GM21576 (cell line): ENCODE measurements at regions not wholly inside any gene's neighbourhood (a gene's known extent, or its start where the extent isn't known, plus 50 kb on each side); places are given as distances from the start of the nearest gene placed in this dataset.

Experiments
- ATAC-seq: cut with Tn5 transposase; IDR thresholded peaks from one replicate; pipeline ENCODE4 v1.9.1; 2021; ENCODE audit warnings: mild to moderate bottlenecking, moderate library complexity; ENCODE audit not compliant: unreplicated experiment

DNA sequence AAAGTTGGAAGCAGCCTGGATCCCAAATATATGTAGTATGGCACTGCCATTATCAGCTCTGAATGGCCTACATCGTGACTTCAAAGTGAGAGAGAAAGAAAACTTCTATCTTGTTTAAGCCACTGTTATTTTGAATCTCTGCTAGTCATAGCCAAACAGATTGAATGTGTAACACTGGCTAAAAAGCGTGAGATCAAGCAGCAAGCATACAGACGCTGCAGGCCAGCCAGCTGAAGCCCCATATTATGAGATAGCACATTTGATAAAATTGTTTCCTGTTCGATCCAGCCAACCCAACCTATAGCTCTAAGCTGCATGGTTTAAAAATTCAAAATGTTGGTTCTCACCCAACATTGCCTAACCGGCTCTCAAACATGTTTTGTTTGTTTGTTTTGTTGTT is 95.0 kb downstream of the DUSP6 start:
- ATAC-seq = no peak

- no peak for ATAC-seq
These were observed 96.2 kb downstream of the DUSP6 start for GRCh38 chr12:89256060-89256459.

- ATAC-seq = no peak
These were observed 98.8 kb downstream of the DUSP6 start for GRCh38 chr12:89253488-89253887.

GRCh38 chr12:89252284-89252683 is 100.0 kb downstream of the DUSP6 start:
- no peak for ATAC-seq

DNA sequence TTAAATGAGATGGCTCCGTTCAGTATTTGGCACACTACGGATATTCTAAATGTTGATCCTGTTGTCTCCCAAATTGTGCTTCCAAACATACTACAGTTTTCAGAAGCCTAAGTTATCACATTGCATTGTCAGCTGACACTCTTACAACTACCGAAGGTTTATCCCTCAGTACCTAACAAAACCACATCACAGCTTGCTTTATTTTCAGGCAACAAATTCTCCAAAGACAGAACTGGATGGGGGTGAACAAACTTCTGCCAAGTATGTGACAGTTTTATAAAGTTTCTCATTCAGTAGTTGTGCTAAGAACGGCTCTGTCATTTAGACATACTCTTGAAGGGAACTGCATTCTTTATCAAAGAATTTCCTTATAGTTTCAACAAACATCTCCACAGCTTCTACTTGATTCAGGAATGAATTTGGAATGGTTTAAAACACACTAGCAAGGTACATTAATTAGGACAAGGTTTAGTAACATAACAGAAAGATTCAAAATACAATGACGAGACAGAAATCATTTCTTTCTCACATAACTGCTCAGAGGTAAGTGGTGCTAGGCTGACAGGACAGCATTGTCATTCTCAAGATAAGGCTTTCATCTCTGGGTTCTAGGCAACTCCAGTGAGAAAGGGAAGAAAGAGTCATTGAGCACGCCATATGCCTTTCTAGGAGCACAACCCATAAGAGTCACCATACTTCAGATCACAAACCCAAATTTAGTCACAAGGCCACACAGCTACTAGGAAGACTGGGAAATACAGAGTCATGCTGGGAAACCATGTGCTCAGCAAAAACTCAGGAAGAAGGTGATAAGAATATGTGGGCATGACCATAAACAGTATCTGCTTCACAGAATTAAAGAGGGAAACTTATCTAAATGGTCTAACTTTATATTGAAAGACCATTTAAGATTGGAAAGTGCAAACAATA is 100.7 kb downstream of the DUSP6 start:
- no peak for ATAC-seq

DNA sequence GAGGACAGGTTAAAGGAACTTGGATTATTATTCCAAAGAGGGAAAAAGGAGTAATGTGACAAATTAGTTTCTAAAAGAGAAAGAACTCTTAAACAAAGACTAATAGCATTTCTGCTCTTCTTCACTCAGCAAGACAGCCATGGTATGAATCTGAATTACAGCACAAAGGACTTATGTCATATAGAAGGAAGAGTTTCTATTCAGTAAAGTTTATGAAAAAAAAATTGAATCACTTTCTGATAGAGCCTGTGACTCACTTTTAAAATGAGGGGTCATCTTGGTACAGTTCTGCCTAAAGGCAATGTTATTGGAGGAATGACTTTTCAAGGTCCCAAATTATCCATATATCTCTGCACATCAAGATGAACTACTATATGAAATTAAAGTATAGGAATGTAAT is 101.7 kb downstream of the DUSP6 start:
- no peak for ATAC-seq

DNA sequence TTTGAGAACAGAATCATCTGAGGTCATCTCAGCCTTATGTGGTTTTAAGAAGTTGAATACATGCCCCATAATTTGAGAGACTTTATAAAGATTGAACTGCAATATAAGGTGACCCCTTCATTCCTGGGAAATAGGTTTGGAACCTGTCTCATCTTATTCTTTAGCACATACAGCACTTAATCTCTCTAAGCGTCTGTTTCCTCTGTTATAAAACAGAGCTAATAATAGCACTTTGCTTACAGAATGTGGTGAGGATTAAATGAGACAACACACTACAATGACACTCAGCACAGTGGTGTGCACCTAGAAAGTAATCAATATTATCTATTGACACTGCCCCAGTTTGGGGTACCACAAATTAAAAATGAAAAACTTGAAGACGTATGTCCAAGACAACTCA is 102.1 kb downstream of the DUSP6 start:
- no peak for ATAC-seq

- ATAC-seq = no peak
These were observed 104.3 kb downstream of the DUSP6 start for GRCh38 chr12:89247967-89248366.

- ATAC-seq = no peak
These were observed 104.8 kb downstream of the DUSP6 start for GRCh38 chr12:89247541-89247942.

GRCh38 chr12:89245090-89245489 is 107.2 kb downstream of the DUSP6 start:
- no peak for ATAC-seq

GRCh38 chr12:89244536-89244935 is 107.8 kb downstream of the DUSP6 start:
- ATAC-seq = peak; percentile 52

DNA sequence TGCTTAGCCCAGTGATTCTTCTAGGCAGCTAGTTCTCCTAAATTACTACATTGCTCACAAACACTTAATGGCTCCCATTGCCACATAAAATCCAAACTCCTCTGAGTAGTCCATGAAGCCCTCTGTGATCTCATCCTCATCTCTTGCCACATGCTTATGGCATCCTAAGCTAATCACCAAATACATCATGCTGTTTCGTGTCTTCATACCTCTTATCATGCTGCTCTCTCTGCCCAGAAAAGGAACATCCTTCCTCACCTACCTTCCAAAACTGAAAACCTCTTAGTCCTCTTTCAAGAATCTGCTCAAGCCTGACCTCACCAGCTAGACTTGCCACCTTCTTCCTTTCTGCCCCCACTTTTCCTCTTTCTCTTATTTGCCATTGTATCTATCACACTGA is 108.5 kb downstream of the DUSP6 start:
- ATAC-seq = no peak

DNA sequence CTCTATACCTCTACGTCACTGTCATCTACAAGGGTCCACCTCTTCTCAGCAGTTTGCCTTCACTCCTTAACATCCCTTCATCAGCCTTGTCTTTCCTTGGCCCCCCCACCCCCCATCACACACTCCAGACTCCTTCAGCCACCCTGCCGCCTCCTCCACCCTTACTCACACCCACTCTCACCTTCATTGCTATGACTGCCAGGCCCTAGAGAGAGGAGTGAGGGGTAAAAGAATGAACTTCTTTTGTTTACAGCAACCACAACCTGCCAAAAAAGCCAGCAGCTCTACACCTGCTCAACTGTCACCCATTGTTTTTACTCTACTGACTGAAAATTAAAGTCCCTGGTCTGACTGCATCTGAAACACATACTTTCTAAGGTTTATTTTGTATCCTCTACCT is 112.8 kb downstream of the DUSP6 start:
- no peak for ATAC-seq

- no peak for ATAC-seq
These were observed 113.7 kb downstream of the DUSP6 start for GRCh38 chr12:89238593-89238992.

- no peak for ATAC-seq
These were observed 114.5 kb downstream of the DUSP6 start for GRCh38 chr12:89237763-89238162.

DNA sequence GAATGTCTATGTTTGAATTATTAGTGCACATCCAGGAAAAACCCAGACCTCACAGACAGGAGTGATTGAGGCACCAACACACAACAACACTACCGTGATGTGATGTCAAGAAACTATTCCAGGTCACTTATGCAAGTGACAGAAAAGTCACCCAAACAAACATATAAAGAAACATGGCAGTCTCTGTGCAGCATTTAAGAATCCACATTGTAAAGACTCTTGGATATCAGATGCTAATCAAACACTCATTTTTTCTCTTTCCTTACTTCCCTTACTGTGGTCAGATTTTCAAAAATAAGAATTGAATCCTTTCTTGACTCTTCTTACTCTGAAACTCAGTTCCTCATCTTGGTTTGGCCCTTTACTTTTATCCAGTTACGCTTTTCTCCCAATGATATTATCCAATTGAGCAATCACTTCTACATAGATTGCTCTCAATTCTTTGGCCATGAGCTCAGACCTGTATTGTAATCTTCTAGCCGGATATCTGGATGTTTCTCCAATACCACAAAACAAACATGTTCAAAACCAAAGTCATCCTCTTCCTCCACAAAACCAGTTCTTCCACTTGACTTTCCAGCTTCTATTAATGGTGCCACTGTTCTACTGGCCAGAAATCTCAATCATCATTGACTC is 115.4 kb downstream of the DUSP6 start:
- no peak for ATAC-seq

DNA sequence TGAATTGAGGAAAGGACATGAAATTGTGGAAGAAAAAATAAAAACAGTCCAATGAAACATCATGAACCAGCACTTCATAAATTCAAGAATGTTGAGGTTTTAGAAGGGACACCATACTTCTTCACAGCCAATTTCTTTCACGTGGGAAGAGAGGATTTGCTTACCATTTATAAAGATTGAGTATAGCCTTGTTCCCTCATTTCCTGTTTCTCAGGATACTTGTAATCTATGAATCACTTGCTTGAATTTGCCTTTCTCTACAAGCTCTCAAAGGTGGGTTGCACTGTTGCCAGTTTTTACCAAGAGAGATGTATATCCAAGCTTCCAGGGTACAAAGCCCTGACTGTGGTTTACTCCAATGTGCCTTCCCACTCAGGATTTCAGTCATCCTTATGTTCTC is 116.1 kb downstream of the DUSP6 start:
- ATAC-seq = no peak

GRCh38 chr12:89235189-89235993 is 116.9 kb downstream of the DUSP6 start:
- no peak for ATAC-seq

DNA sequence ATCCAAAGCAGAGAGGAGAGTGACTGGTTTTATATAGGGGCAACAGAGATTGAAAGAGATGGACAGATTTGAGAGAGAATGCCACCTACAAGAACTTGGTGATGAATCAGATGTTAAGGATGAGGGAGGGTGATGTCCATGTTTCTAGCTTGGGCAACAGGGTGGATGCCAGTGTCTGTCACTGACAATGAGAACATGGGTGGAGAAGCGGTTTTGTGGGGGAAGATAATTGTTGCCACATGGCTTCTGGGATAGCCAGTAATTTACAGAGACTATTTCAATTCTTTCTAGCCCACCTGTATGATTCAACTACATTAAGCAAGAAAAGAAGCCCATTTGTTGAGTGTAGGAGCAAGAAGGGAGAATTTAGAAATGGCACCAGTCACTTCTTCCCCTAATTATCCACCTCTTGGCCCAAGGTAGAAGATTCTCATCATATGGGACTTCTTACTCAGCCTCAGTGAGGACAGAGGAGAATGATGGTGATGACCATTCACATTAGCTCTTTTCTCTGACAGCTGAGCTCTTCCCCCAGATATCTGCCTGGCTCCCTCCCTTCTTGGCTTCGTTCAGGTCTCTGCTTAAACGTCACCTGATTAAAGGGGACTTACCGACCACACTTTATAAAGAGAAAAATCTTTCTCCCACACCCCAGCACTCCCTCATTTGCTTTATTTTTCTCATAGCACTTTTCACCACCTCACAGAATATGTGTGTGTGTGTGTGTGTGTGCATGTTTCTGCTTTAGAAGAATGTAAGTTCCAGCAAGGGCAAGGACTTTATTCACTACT is 117.8 kb downstream of the DUSP6 start:
- no peak for ATAC-seq

DNA sequence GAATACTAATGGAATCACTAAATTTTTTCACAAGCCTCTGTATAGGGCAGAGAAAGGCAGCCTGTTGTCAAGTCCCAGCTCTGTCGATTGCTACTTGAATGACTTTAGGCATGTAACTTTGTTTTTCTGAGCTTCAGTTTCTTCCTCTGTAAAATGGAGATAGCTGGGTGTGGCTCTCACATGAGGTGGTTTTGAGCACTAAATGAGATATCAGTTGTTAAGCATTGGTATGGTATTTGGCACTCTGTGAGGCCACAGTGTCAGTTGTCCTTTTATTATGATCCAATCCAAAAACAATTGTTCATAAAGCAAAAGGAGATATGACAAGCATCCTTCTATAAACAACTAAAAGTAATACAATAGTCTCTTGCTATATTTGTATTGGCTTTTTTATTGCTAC is 120.6 kb downstream of the DUSP6 start:
- no peak for ATAC-seq
